GM12878 (cell line): ENCODE measurements at regions not wholly inside any gene's neighbourhood (a gene's known extent, or its start where the extent isn't known, plus 50 kb on each side); places are given as distances from the start of the nearest gene placed in this dataset.
"Not testable (repeated sequence)": the region's sequence is repeated elsewhere in the genome, so short reads cannot be mapped to it uniquely, and the experiment has no call there.

Source experiments
- ATAC-seq: fragments of 200-7000 bp; cut with Tn5 transposase; 3 replicates; pipeline ENCODE4 v1.9.1; 2020; ENCODE audit warnings: mild to moderate bottlenecking, moderate library complexity
- BruUV-seq: library from RNA; stranded (reverse); fragments of 400-500 nt; replicated peaks from 2 replicates; lab custom pipeline; 2021; lab: Mats Ljungman, UMichigan
- CTCF ChIA-PET: fragments of 300-600 bp; sonication (Branson Sonifier 250); formaldehyde crosslinking; extraction: SDS; loops from one replicate; lab custom pipeline; 2021; ENCODE audit warnings: inconsistent platforms; lab: Yijun Ruan, JAX
- POLR2A ChIA-PET: fragments of 350-600 bp; formaldehyde crosslinking; extraction: SDS; loops from one replicate; lab custom pipeline; 2021; ENCODE audit warnings: inconsistent platforms; lab: Charles Lee
- RAD21 ChIA-PET: fragments of 300-600 bp; sonication (Branson Sonifier 250); formaldehyde crosslinking; loops from one replicate; lab custom pipeline; 2023; ENCODE audit warnings: antibody characterized with exemption; ENCODE audit not compliant: unreplicated experiment; lab: Charles Lee
- SMC1A ChIA-PET: fragments of 300-600 bp; sonication (Branson Sonifier 250); formaldehyde crosslinking; loops from one replicate; lab custom pipeline; 2023; ENCODE audit not compliant: unreplicated experiment, uncharacterized antibody; lab: Charles Lee
- DNase-seq: peaks from one replicate; pipeline ENCODE4 v3.0.0-alpha.2; 2011; ENCODE audit warnings: low read depth, low spot score
- FAIRE-seq: peaks from 3 replicates; lab custom pipeline; 2011; peaks lifted over from hg19 to GRCh38; lab: Jason Lieb, UNC
- H2AFZ ChIP-seq: 2 replicates; pipeline ENCODE4 v1.6.0; 2011; ENCODE audit warnings: low read depth, low read length, control low read depth; ENCODE audit not compliant: control insufficient read depth
- H3K27ac ChIP-seq: 2 replicates; pipeline ENCODE4 v1.5.1; 2011; ENCODE audit warnings: control low read depth; ENCODE audit not compliant: control insufficient read depth, insufficient read depth
- H3K27me3 ChIP-seq, 2 experiments: replicated peaks in 1 of 2; 2 replicates each; pipeline versions ENCODE4 v1.6.0 to v1.6.1; 2011; ENCODE audit warnings: low read length in 1 of 2; ENCODE audit not compliant: control insufficient read depth in 2 of 2, insufficient read depth in 2 of 2
- H3K36me3 ChIP-seq, 2 experiments: 2 replicates each; pipeline ENCODE4 v1.5.1; 2011; ENCODE audit warnings: low read length in 1 of 2; ENCODE audit not compliant: control insufficient read depth in 2 of 2, insufficient read depth in 2 of 2
- H3K4me1 ChIP-seq: 2 replicates; pipeline ENCODE4 v1.6.1; 2011; ENCODE audit warnings: mild to moderate bottlenecking, low read length, moderate library complexity, mixed read lengths; ENCODE audit not compliant: control insufficient read depth, insufficient read depth
- H3K4me2 ChIP-seq: 2 replicates; pipeline ENCODE4 v1.6.0; 2011; ENCODE audit warnings: control low read depth; ENCODE audit not compliant: control insufficient read depth, insufficient read depth
- H3K4me3 ChIP-seq: fragments of 200-600 bp; sonication (generic); 2 replicates; pipeline ENCODE4 v1.5.1; 2016
- H3K79me2 ChIP-seq: 2 replicates; pipeline ENCODE4 v1.6.0; 2011; ENCODE audit warnings: low read length; ENCODE audit not compliant: control insufficient read depth, insufficient read depth
- H3K9ac ChIP-seq: 2 replicates; pipeline ENCODE4 v1.8.0; 2011; ENCODE audit warnings: low read length, control low read depth, mixed read lengths; ENCODE audit not compliant: control insufficient read depth, insufficient read depth
- H3K9me3 ChIP-seq: replicated peaks from 3 replicates; pipeline ENCODE4 v1.5.1; 2011; ENCODE audit warnings: mild to moderate bottlenecking, low read length; ENCODE audit not compliant: control insufficient read depth, insufficient read depth
- H4K20me1 ChIP-seq: 2 replicates; pipeline ENCODE4 v1.6.0; 2011; ENCODE audit not compliant: control insufficient read depth, insufficient read depth
- ATF7 ChIP-seq: fragments of 450-650 bp; IDR thresholded peaks from 2 replicates; pipeline ENCODE4 v1.6.1; 2016; ENCODE audit warnings: low read depth, mild to moderate bottlenecking
- BMI1 ChIP-seq: fragments of 450-650 bp; IDR thresholded peaks from 2 replicates; pipeline ENCODE4 v1.6.1; 2016; ENCODE audit warnings: mild to moderate bottlenecking, moderate library complexity, borderline replicate concordance
- CHD1 ChIP-seq: IDR thresholded peaks from 2 replicates; pipeline ENCODE4 v1.6.1; 2012; ENCODE audit warnings: low read depth, low read length, improper control_type of control experiment
- CREM ChIP-seq: IDR thresholded peaks from 2 replicates; pipeline ENCODE4 v1.6.1; 2014; ENCODE audit warnings: antibody characterized with exemption, low read depth
- MTA2 ChIP-seq: fragments of 450-650 bp; IDR thresholded peaks from 2 replicates; pipeline ENCODE4 v1.6.1; 2016; ENCODE audit warnings: low read depth, mild to moderate bottlenecking, moderate library complexity
- MXI1 ChIP-seq: fragments of 150-350 bp; IDR thresholded peaks from 2 replicates; pipeline ENCODE4 v1.6.1; 2011; ENCODE audit warnings: low read depth, mild to moderate bottlenecking, inconsistent platforms, low read length, improper control_type of control experiment
- NFXL1 ChIP-seq: fragments of 450-650 bp; IDR thresholded peaks from 2 replicates; pipeline ENCODE4 v1.6.1; 2017; ENCODE audit warnings: antibody characterized with exemption, mild to moderate bottlenecking, borderline replicate concordance
- NFYB ChIP-seq: IDR thresholded peaks from 2 replicates; pipeline ENCODE4 v1.6.1; 2011; ENCODE audit warnings: low read depth, mild to moderate bottlenecking, low read length, improper control_type of control experiment, moderate library complexity; ENCODE audit not compliant: insufficient read depth
- POU2F2 ChIP-seq: IDR thresholded peaks from 3 replicates; pipeline ENCODE4 v1.6.1; 2011; ENCODE audit warnings: low read depth, mild to moderate bottlenecking, low read length, borderline replicate concordance
- TCF7 ChIP-seq: IDR thresholded peaks from 2 replicates; pipeline ENCODE4 v1.6.1; 2014; ENCODE audit warnings: antibody characterized with exemption, borderline replicate concordance
- ZNF592 ChIP-seq: fragments of 450-650 bp; IDR thresholded peaks from 2 replicates; pipeline ENCODE4 v1.6.1; 2017; ENCODE audit warnings: mild to moderate bottlenecking, moderate library complexity
- ZZZ3 ChIP-seq: IDR thresholded peaks from 2 replicates; pipeline ENCODE4 v1.6.1; 2011; ENCODE audit warnings: low read depth; ENCODE audit not compliant: control insufficient read depth, insufficient read length
- WGBS: methylation state at CpG from one replicate; pipeline ENCODE4 v1.1.6; 2016; ENCODE audit warnings: low lambda C conversion rate; ENCODE audit not compliant: insufficient replicate concordance, insufficient coverage; ENCODE audit errors: missing lambda C conversion rate; 5-methylcytosine and 5-hydroxymethylcytosine counted together
- in situ Hi-C: fragments of 300-500 bp; cut with MboI; formaldehyde crosslinking; loops from 9 replicates; pipeline ENCODE4 v1.14.3; 2018; ENCODE audit warnings: mixed read lengths
- intact Hi-C: fragments of 100-400 bp; cut with micrococcal nuclease; formaldehyde crosslinking; loops from one replicate; pipeline ENCODE4 v1.14.2; 2022; ENCODE audit not compliant: unreplicated experiment
- TF ChIP-seq, protein P1 (sequence below): IDR thresholded peaks from 2 replicates; pipeline ENCODE4 v1.6.1; 2012; ENCODE audit warnings: low read length, inconsistent platforms

DNA sequence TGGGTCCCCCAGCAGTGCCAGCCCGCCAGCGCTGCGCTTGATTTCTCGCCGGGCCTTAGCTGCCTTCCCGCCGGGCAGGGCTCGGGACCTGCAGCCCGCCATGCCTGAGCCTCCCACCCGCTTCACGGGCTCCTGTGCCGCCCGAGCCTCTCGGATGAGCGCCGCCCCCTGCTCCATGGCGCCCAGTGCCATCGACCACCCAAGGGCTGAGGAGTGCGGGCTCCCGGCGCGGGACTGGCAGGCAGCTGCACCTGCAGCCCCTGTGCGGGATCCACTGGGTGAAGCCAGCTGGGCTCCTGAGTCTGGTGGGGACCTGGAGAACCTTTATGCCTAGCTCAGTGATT, 489.8 kb upstream of the ZFP42 start:
- H3K4me3 ChIP-seq, H3K9me3 ChIP-seq, H2AFZ ChIP-seq, H3K4me2 ChIP-seq, intact Hi-C loops, FAIRE-seq, H3K79me2 ChIP-seq, H4K20me1 ChIP-seq, H3K27me3 ChIP-seq, H3K27ac ChIP-seq, DNase-seq, BruUV-seq, POLR2A ChIA-PET, in situ Hi-C loops, H3K4me1 ChIP-seq, CTCF ChIA-PET, H3K9ac ChIP-seq, RAD21 ChIA-PET, H3K36me3 ChIP-seq, ATAC-seq, SMC1A ChIA-PET: not testable (repeated sequence)
- 76% methylated on average over 18 of the region's 23 CpGs for WGBS

DNA sequence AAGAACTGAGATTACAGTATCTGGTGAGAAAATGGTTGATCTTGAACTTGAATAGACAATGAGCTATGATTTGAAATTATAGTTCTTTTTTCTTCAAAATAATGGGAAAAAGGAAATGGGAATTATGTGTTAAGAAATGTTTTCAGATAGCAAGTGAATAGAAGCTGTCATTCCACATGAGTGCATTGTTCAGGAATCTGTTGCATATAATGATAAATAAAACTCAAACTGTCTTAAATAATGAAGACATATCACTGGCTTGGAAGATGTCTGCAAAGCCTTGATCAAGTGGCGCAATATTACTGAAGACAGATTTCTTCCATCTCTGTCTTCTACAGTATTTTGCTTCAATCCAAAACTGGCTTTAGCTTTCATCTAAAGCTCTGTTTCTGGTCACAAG, 479.3 kb upstream of the ZFP42 start:
- DNase-seq (no peak), FAIRE-seq (no peak), ATAC-seq (no peak)
- intact Hi-C loops: no loop called here
- SMC1A ChIA-PET: no interaction called here
- Histone ChIP-seq H4K20me1 (no peaks in the 10 kb centered on the region), H3K9ac (no peak overlapping the region), H3K36me3 (no peaks in the 10 kb centered on the region), H3K79me2 (no peaks in the 10 kb centered on the region)
- WGBS: 40% methylated on average over 1 of the region's 1 CpG
- TF ChIP-seq NFYB (no peak), CREM (no peak), MTA2 (no peak), NFXL1 (no peak), CHD1 (no peak), ZNF592 (no peak), POU2F2 (no peak), ATF7 (no peak), MXI1 (no peak), ZZZ3 (no peak), BMI1 (no peak), TCF7 (no peak)
- TF ChIP-seq, protein P1, sequence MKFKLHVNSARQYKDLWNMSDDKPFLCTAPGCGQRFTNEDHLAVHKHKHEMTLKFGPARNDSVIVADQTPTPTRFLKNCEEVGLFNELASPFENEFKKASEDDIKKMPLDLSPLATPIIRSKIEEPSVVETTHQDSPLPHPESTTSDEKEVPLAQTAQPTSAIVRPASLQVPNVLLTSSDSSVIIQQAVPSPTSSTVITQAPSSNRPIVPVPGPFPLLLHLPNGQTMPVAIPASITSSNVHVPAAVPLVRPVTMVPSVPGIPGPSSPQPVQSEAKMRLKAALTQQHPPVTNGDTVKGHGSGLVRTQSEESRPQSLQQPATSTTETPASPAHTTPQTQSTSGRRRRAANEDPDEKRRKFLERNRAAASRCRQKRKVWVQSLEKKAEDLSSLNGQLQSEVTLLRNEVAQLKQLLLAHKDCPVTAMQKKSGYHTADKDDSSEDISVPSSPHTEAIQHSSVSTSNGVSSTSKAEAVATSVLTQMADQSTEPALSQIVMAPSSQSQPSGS: no peak
- TF ChIP-seq, all 136 proteins: peak for 0
- Histone ChIP-seq H3K27me3 (no peaks in the 10 kb centered on the region), H3K4me3 (no peak overlapping the region), H3K4me2 (no peak overlapping the region), H3K4me1 (no peaks in the 10 kb centered on the region), H3K9me3 (no peaks in the 10 kb centered on the region), H2AFZ (no peak overlapping the region), H3K27ac (no peak overlapping the region)
- CTCF ChIA-PET: no interaction called here
- RAD21 ChIA-PET: no interaction called here
- in situ Hi-C loops: no loop called here
- BruUV-seq: no TSS peak
- POLR2A ChIA-PET: no interaction called here
